Astrocyte (in vitro differentiated cells and primary cell): ENCODE measurements at regions not wholly inside any gene's neighbourhood (a gene's known extent, or its start where the extent isn't known, plus 50 kb on each side); places are given as distances from the start of the nearest gene placed in this dataset.

Experiments used
- CTCF ChIP-seq: IDR thresholded peaks from 2 replicates; pipeline ENCODE4 v1.5.1; 2011; ENCODE audit warnings: low read depth, mild to moderate bottlenecking, inconsistent platforms, low read length, moderate library complexity; ENCODE audit not compliant: insufficient read depth
- EZH2 ChIP-seq: IDR thresholded peaks from 2 replicates; pipeline ENCODE4 v1.6.1; 2012; ENCODE audit warnings: mild to moderate bottlenecking, low read length, inconsistent platforms; ENCODE audit not compliant: insufficient read depth

- TF ChIP-seq CTCF (no peak), EZH2 (no peak)
These were observed 165.6 kb downstream of the RCN1 start for GRCh38 chr11:32256466-32256865.
